HG02884 (cell line): ENCODE measurements at regions not wholly inside any gene's neighbourhood (a gene's known extent, or its start where the extent isn't known, plus 50 kb on each side); places are given as distances from the start of the nearest gene placed in this dataset.

Source experiments
- ATAC-seq: cut with Tn5 transposase; IDR thresholded peaks from one replicate; pipeline ENCODE4 v1.9.1; 2021; ENCODE audit warnings: mild to moderate bottlenecking, moderate library complexity; ENCODE audit not compliant: unreplicated experiment

DNA sequence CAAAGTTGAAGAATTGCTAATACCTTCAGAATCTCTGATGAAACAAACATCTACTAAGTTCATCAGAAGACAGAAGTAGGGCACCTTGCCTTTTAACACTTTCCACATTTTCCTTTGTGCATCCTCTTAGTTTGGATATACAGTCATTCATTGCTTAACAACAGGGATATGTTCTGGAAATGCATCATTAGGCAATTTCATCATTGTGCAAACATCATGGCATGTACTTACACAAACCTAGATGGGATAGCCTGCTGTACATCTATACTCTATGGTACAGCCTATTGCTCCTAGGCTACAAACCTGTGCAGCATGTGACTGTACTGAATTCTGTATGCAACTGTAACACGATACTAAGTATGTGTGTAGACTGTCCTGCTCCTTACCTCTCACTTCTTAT lies 169.8 kb downstream of the SUCLA2 start:
- ATAC-seq, result no peak

- ATAC-seq, result no peak
These were observed 171.4 kb downstream of the SUCLA2 start for GRCh38 chr13:47829690-47830089.

DNA sequence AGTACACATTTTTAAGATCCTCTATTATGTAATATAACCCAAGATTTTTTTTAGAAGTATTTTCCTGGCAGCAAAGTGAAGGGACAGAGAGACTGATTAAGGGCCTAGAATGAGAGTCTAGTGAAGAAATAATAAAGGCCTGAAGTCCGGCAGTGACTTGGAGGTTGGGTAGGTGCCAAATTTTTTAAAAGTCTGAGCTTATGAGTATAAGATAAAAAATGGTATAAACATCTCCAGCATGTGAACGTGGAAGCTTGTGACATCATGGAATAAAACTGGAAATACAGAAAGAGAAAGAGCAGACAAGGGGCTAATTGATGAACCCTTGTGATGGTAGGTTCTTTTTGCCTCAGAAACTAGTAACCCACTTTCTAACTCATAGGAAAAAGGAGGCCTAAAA lies 174.6 kb downstream of the SUCLA2 start:
- ATAC-seq, result no peak

- no peak for ATAC-seq
These were observed 179.0 kb downstream of the SUCLA2 start for GRCh38 chr13:47822036-47822435.

DNA sequence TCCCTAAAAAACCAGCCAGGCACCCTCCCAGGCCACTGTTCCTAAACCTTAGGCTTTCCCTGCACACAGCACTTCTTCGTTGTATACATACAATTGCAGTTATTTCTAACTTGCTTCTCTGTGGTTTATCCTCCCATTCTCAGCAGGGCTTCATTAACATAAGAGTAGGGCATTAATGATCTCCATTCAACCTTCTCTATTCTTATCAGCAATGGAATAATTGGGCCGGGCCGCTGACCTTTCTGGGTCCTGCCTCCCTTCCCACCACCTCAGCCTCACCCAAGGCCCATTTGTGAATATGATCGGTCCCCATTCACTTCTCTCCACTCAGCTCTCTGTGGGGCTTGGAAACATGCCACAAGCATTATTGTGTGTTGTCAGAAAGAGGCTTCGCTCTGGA lies 184.2 kb downstream of the SUCLA2 start:
- ATAC-seq, result no peak

DNA sequence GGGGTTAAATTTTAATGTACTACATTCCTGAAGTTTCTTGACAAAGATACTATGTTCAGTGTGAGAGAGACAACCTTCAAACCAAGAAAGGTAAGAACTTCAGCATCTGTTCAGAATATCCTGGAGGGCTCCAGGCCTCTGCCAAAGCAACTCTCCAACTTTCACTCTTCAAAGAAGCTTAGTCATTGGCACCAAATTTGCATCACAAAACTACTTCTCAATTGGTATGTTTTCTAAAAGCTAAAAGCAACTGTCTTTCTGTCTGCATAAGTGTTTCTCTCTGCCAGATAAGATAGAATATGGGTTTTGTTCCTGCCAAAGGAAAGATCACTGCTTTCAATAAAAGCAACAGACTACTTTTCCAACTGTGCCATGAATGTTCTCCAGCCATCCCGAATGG lies 187.4 kb downstream of the SUCLA2 start:
- no peak for ATAC-seq

DNA sequence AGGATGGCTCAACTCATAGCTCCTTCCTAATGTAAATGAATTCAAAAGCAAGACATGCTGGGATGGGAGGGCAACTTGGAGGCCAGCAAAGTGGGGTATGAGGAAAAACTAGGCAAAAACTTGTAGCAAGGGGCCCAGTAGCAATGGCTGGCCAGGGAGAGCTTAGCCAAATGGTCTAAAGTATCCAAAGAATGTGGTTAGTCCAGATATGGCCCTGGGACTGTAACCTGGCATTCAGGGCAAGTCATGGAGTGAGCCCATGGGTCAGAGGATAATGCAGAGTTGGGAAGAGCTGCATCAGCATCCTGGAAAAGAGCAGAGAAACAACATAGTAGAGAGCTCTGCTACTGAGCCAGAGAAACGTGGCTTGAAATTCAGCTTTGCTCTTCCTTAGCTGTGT lies 191.7 kb downstream of the SUCLA2 start:
- no peak for ATAC-seq

- no peak for ATAC-seq
These were observed 197.9 kb downstream of the SUCLA2 start for GRCh38 chr13:47803131-47803530.

DNA sequence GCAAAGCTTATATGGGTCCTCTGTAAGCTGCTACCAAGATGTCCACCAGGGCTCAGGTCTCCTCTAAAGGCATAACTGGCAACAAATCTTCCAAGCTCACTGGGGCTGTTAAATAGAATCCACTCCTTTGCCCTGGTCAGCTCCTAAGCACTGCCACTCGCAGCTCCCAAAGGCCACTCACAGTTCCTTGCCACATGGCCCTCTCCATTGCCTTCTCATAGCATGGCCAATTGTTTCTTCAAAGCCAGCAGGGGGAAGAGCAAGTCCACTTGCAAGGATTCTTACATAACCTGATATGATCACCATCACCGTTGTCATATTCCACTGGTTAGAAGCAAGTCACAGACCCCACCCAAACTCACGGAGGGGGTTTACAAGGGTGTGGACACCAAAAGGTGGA lies 199.5 kb downstream of the SUCLA2 start:
- ATAC-seq, result no peak

- ATAC-seq, result no peak
These were observed 200.5 kb downstream of the SUCLA2 start for GRCh38 chr13:47800593-47800992.

DNA sequence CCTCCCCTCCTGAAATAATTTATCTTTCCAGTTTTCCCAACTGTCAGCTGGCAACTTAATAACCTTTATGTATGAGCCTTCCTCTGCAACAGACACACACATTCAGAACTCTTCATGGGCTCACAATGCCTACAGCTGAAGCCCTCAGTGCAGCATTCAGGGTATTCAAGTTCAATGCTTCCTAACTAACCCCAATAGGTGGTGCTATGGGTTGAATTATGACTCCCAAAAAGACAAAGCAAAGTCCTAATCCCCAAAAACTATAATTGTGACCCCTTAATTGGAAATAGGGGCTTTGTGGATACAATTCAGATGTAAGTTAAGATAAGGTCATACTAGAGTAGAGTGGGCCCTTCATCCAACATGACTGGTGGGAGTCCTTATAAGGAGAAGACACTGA lies 202.2 kb downstream of the SUCLA2 start:
- no peak for ATAC-seq

- ATAC-seq, result no peak
These were observed 202.9 kb downstream of the SUCLA2 start for GRCh38 chr13:47798194-47798593.

- ATAC-seq, result no peak
These were observed 204.3 kb downstream of the SUCLA2 start for GRCh38 chr13:47796816-47797215.

DNA sequence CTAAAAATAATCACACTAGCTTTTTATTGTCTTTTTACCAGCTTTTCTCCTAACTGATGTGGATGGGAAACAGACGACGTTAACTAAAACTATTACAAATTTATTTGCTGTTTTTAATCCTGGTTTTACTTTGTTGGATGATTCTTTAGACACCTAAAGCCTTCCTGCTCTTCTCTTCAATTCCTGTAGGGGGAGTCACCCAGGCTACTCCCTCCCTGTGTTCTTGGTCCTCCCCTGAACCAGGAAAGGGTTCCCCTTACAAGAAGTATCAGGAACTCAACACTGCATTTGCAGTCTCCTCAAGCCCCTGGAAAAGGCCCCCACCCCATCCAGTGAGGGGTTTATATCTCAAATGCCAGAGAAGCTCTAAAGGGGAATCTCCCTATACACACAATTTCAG lies 206.1 kb downstream of the SUCLA2 start:
- no peak for ATAC-seq

DNA sequence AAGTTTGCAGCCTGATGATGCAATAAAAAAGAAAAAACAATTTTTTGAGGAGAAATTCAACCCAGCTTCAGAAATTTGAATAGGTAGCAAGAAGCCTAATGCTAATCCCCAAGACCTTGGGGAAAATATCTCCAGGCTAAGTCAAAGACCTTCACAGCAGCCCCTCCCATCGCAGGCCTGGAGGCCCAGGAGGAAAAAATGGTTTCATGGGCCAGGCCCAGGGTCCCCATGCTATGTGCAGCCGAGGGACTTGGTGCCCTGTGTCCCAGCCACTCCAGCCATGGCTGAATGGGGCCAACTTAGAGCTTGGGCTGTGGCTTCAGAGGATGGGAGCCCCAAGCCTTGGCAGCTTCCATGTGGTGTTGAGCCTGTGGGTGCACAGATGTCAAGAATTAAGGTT lies 210.3 kb downstream of the SUCLA2 start:
- ATAC-seq, result no peak

DNA sequence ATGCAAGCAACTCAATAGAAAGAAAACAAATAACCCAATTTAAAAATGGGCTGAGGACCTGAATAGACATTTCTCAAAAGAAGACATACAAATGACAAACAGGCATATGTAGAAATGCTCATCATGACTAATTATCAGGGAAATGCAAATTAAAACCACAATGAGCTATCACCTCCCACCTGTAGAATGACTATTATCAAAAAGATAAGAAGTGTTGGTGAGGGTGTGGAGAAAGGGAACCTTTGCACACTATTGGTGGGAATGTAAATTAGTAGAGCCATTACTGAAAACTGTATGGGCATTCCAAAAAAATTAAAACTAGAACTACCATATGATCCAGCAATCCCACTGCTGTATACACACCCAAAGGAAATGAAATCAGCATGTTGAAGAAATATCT lies 212.2 kb downstream of the SUCLA2 start:
- no peak for ATAC-seq

DNA sequence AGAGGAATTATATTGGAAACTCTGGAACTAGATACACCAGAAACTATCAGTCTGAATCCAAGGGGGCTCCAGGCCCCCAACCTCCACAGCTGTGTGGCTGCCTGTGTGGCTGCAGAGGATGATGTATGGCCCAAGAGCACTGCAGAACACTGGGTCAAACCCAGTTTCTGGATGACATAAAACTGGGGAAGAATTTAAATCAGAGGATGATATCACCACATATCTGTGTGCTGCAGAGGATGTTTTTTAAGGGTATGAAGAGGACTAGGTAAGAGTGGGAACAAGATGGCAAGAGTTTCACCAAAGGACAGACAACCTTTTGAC lies 226.4 kb downstream of the SUCLA2 start:
- ATAC-seq, result no peak

DNA sequence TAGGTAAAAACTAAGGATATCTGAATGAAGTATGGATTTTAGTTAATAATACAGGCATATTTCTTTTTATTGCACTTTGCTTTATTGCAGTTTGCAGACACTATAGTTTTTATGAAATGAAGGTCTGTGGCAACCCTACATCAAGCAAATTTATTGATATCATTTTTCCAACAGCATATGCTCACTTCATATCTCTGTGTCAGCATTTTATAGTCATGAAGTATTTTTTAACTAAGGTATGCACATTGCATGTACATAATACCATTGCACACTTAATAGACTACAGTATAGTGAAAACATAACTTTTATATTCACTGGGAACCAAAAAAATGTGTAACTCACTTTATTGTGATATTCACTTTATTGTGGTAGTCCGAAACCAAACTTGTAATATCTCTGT lies 236.3 kb downstream of the SUCLA2 start:
- no peak for ATAC-seq

DNA sequence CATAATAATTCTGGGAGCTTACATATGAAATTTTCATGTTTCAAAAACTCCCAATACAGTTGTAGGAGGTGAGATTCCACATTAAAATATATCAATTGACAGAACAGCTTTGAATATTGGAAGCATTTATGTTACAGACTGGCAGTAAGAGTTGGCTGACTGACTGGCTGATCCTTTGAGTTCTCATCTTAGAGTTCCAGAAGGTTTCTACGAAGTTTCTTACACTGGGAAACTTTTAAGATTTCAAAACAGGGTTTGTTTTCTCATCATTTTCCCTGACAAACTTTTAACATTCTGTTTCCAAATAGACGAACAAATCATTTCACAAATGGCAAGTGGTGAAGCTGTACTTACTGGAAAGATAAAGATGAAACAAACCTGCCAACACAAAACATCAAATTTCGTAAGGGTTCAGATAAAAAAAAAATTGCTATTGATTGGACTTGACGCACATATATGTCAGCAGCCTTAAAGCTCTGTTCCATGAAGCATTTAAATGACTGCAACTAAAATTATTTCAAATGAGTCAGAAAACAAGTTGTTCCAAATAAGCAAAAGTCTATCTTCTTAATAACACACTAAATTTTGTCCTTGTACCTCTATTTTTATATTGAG lies 243.5 kb downstream of the SUCLA2 start:
- no peak for ATAC-seq

- ATAC-seq, result no peak
These were observed 253.2 kb downstream of the SUCLA2 start for GRCh38 chr13:47747901-47748300.

DNA sequence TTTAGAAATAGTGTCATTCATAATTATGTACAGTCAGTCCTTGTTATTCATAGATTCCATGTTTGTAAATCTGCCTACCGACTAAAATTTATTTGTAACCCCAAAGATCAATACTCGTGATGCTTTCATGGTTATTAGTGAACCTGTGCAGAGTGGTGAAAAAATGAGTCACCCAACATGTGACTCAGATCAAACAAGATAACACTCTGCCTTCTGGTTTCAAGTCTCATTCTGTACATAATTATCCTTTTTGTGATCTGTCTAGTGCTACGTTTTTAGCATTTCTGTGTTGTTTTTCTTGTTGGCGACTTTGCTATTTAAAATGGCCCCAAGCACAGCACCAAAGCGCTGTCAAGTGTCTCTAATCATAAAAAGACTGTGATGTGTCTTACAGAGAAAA lies 274.7 kb downstream of the SUCLA2 start:
- ATAC-seq, result no peak

DNA sequence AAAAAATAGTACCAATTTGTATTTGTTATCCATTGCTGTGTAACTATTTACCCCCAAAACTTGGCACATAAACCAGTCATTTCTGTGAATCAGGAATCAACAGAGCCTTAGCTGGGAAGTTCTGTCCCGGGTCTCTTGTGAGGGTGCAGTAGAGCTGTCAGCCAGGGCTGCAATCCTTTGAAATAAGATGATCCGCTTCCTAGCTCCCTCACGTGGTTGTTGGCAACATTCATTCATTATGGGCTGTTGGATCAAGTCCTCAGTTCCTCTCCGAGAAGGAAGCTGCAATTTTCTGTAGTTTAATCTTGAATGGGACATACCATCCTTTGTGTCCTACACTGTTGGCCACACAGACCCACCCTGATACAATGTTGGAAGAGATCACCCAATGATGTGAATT lies 277.2 kb downstream of the SUCLA2 start:
- no peak for ATAC-seq

GRCh38 chr13:47719164-47719563 lies 281.9 kb downstream of the SUCLA2 start:
- no peak for ATAC-seq

DNA sequence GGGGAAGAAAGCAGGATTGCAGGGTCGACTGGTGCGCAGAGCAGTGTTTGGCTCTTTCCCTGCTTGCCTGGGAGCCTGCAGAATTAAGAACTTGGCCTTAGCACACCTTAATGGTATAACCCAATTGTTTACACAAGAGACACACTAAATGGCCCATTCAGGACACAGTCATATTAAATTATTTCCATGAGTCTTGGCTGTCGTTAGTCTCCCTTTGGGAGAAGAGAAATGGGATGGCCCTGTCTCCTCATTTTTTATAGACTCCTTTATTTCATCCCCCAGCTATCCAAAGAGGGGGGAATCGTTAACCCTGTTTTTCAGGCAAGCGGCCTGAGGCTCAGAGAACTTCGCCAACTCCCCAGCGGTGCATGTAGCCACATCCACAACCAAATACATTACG lies 282.5 kb downstream of the SUCLA2 start:
- no peak for ATAC-seq
